MV-4-11 (cell line): ENCODE measurements at regions not wholly inside any gene's neighbourhood (a gene's known extent, or its start where the extent isn't known, plus 50 kb on each side); places are given as distances from the start of the nearest gene placed in this dataset.
"Not testable (repeated sequence)": the region's sequence is repeated elsewhere in the genome, so short reads cannot be mapped to it uniquely, and the experiment has no call there.

ENCODE experiments used
- DNase-seq: peaks from one replicate; lab custom pipeline; 2025; lab: John Stamatoyannopoulos, UW

- DNase-seq = no peak
Measured at GRCh38 chr5:2569176-2569575, 182.3 kb downstream of the IRX2 start.

- DNase-seq = no peak
Measured at GRCh38 chr5:2566284-2566683, 185.2 kb downstream of the IRX2 start.

GRCh38 chr5:2565147-2565546 is 186.3 kb downstream of the IRX2 start:
- DNase-seq = no peak

- no peak for DNase-seq
Measured at GRCh38 chr5:2563046-2563445, 188.4 kb downstream of the IRX2 start.

- no peak for DNase-seq
Measured at GRCh38 chr5:2562036-2562435, 189.4 kb downstream of the IRX2 start.

- DNase-seq = no peak
Measured at GRCh38 chr5:2560435-2560834, 191.0 kb downstream of the IRX2 start.

GRCh38 chr5:2557435-2557834 is 194.0 kb downstream of the IRX2 start:
- no peak for DNase-seq

- DNase-seq = no peak
Measured at GRCh38 chr5:2556375-2556966, 195.0 kb downstream of the IRX2 start.

- DNase-seq = no peak
Measured at GRCh38 chr5:2553611-2554010, 197.9 kb downstream of the IRX2 start.

- no peak for DNase-seq
Measured at GRCh38 chr5:2550509-2550908, 201.0 kb downstream of the IRX2 start.

GRCh38 chr5:2549900-2550299 is 201.6 kb downstream of the IRX2 start:
- DNase-seq = no peak

GRCh38 chr5:2549354-2549753 is 202.1 kb downstream of the IRX2 start:
- no peak for DNase-seq

GRCh38 chr5:2546938-2547337 is 204.5 kb downstream of the IRX2 start:
- no peak for DNase-seq

- DNase-seq = no peak
Measured at GRCh38 chr5:2544003-2544402, 207.5 kb downstream of the IRX2 start.

- DNase-seq = no peak
Measured at GRCh38 chr5:2542821-2543220, 208.7 kb downstream of the IRX2 start.

GRCh38 chr5:2542026-2542425 is 209.5 kb downstream of the IRX2 start:
- no peak for DNase-seq

GRCh38 chr5:2538169-2538568 is 213.3 kb downstream of the IRX2 start:
- DNase-seq = no peak

- DNase-seq = no peak
Measured at GRCh38 chr5:2537378-2538145, 213.9 kb downstream of the IRX2 start.

GRCh38 chr5:2536632-2537377 is 214.7 kb downstream of the IRX2 start:
- DNase-seq = no peak

GRCh38 chr5:2534970-2535369 is 216.5 kb downstream of the IRX2 start:
- no peak for DNase-seq

GRCh38 chr5:2534251-2534650 is 217.2 kb downstream of the IRX2 start:
- DNase-seq = no peak

- DNase-seq = not testable (repeated sequence)
Measured at GRCh38 chr5:2533848-2534247, 217.6 kb downstream of the IRX2 start.

- DNase-seq = no peak
Measured at GRCh38 chr5:2532809-2533208, 218.7 kb downstream of the IRX2 start.
